Stimulated activated CD4-positive, alpha-beta T cell treated with anti-CD3 and anti-CD28 coated beads, Interleukin-15, amount 100 ng/mL, for 1 hour (primary cell): ENCODE measurements at regions not wholly inside any gene's neighbourhood (a gene's known extent, or its start where the extent isn't known, plus 50 kb on each side); places are given as distances from the start of the nearest gene placed in this dataset.

Experiments
- DNase-seq, 2 donors: peaks; one replicate each; pipeline ENCODE4 v3.0.0-alpha.2; 2020; ENCODE audit warnings: low read depth in 1 of 2, low spot score in 1 of 2

DNA sequence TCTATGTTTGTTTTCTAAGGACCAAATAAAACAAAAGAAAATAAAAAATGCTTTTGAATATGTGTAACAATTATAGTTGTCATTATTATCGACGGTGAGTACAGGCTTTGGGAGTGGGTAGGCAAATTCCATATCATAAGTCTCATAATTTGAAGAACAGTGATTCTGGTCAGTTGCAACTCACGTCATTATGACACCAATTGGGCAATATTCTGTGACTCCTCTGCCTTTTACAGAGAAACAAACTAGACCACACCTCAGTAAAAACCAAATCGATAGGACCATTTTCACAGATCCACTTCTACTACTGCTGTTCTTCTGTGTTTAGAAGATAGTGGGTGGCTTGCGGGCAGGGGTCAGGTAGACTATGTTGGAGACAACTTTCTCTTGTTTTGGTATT lies 250.1 kb downstream of the C4orf33 start:
- no peak for DNase-seq

DNA sequence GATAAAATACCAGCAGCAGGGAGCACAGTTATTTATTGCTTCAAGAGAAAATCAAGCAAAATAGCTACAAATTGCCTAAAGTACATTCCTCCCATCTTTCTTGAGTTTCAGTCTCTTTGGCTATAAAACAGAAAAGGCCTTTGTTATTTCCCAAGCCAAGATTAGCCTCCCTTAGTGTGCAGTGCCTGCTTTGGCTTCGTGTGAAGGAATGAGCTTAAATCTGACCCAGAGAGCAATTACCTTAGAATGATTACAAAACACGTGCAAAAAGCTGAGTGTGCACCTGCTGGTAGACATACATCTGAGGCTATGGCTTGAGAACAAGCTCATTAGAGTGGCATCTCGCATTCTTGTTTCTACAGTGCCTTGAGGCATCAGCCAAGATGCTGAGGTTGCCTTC lies 250.8 kb downstream of the C4orf33 start:
- no peak for DNase-seq

GRCh38 chr4:129350834-129351721 lies 255.1 kb downstream of the C4orf33 start:
- no peak for DNase-seq

DNA sequence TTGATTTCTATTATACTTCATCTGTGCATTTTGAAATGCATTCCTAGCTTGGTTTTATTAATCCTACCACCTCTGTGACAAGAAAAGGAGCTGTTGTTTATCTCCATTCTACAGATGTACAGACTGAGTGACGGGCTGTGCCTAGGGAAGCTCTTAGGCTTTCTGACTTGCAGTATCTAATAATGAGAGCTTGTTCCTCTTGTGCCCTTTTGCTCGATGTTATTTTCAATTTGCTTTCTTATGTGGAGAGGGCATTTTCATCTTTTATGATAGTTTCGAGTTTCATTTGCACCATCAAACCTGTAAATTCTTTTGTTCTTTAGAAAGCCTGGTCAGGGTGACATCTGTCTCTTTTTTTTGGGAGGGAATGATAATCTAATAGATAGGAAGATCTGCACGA lies 256.5 kb downstream of the C4orf33 start:
- DNase-seq = no peak

DNA sequence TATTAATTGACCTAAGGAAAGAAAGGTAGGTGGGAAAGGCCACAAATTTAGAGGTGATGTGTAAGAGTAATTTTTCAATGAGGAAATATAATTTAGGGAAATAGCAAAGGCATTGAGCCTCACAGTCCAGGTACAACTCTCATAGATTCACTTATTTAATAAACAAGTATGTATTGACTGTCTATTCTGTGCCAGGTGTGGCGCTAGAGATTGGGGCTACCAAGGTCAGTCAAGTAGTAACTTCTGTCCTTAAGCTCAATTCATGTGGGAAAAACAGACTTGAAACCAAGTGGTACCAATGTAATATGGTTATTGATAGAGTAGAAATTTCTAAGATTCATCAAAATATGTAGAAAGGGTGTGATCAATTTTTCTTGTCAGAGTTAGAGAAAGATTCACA lies 257.5 kb downstream of the C4orf33 start:
- DNase-seq = no peak

GRCh38 chr4:129355031-129355430 lies 259.1 kb downstream of the C4orf33 start:
- no peak for DNase-seq

GRCh38 chr4:129355516-129355915 lies 259.6 kb downstream of the C4orf33 start:
- DNase-seq = no peak

GRCh38 chr4:129358571-129358970 lies 262.6 kb downstream of the C4orf33 start:
- no peak for DNase-seq

GRCh38 chr4:129359461-129359860 lies 263.5 kb downstream of the C4orf33 start:
- no peak for DNase-seq

GRCh38 chr4:129362691-129363274 lies 266.8 kb downstream of the C4orf33 start:
- DNase-seq = no peak

DNA sequence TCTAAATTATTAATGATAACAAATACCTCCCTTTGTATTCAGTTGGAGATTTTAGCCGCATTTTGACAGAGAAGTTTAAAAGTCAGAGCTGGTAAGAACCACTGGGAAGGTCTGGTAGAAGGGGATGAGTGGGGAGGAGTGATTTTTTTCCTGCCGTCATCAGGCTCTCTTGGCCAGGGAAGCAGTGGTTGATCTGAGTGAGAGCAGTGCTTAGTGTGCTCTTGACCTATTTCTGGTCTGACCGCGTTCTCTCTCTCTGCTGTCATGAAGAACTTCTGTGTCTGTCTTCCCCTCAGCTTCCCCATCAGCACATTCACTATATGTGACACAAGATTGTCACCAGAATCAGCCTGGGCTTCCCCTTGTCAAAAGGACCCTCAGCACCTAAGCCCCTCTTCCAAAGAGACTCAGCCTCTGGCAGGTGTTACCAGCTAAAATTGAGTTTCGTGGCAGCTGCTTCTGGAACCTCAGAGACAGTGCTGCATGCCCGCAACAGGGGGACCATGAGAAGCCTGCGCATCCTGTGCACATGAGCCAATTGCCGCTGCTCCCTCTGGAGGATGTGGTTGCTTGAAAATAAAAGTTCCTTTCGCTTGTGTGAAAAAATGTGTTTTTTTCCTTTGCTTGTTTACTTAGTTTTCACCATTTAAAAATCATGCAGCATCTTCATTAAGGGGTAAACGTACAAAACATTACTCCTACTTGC lies 268.9 kb downstream of the C4orf33 start:
- no peak for DNase-seq

DNA sequence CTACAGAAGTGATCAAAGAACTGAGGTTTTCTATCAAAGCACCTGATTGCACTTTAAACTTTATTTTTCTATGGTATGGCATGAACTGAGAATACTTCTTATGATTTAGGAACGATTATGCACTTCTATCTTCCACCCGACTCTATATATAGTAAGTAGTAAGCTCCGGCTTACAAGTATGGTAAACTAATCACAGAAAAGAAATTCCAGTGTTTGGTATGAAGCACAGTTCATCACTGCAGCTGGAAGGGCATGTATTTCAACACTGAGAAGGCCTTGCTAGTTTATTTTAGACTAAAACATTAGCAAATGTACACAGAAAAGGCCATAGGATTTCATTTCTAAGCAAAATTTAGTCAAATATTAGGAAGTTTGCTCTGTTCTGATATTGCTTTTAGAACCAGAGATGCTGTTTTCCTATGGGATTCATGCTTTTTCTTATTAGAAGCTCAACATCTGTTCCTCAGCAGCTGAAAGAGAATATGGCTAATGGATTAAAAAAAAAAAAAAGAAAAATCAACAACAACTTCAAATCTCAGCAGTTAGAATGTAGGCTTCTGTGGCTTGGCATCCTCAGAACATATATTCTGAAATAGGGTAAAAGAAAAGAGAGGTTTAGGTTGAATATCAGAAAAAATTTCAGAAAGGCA lies 273.5 kb downstream of the C4orf33 start:
- DNase-seq = no peak

GRCh38 chr4:129371065-129371464 lies 275.1 kb downstream of the C4orf33 start:
- no peak for DNase-seq

GRCh38 chr4:129371926-129372325 lies 276.0 kb downstream of the C4orf33 start:
- no peak for DNase-seq

DNA sequence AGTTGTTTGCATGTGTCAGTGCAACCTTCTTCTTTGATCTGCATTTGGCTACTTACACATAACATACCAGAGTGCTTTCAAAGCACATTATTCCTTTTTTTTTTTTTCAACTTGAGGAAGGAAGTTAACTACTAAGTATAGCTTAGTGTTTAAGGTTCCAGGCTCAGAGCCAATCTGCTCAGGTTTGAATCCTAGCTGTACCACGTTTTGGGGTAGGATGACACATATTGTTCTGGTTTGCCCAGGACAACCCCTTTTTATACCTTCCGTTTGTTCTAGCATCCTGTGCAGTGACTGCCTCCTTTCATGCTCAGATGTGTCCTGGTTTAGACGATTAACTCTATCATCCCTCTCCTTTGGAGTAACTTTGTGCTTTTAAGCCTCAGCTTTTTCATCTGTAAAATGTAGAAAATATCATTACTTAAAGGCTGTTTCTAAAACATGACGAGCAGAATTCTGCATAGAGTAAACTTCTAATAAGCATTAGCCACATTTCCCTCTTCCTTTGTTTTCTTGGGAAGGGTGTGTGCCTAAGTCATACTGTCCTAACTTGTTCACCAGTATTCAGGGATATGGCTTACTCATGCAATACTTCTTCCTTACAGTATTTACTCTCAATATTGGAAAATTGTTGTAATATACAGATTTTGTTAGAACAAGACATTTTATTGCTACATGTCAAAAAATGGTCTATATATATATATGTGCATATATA lies 281.3 kb downstream of the C4orf33 start:
- no peak for DNase-seq

GRCh38 chr4:129378364-129378763 lies 282.4 kb downstream of the C4orf33 start:
- DNase-seq = no peak

DNA sequence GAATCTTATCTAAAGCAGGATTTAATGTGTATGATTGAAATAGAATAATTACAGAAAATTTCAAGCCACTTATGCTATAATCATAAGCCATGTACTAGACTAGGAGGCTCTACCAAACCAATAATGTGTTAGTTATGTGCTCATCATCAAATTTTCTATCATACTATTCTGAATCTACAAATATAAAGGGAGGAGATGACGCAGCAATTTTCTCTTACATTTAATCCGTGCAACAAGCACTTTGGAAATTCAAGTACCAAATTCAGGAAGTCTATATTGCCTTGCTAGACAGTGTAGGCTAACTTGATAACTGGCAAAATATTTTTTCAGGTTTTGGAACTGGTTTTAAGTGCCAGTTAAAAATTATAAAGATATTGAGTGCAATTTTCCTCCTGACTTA lies 283.5 kb downstream of the C4orf33 start:
- no peak for DNase-seq

GRCh38 chr4:129384974-129385373 lies 289.0 kb downstream of the C4orf33 start:
- no peak for DNase-seq

DNA sequence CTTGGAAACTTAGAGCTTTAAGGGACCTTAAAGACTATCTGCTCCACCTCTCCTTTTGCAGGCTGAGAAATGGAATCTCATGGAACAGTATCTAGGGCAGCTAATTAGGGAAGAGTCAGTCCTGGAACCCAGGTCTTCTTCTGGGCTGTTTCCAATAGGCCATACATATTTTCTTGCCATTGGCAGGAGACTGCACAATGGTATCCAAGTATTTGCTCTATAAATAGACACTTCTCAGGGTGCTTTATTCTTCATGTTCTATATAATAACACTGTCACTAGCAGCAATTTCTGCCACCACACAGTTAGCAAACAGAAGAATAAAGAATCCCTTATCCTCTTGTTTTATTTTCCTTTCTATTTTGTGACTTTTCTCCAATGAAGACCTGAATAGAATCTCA lies 291.7 kb downstream of the C4orf33 start:
- no peak for DNase-seq

- DNase-seq = no peak
Measured at GRCh38 chr4:129393976-129394375, 298.0 kb downstream of the C4orf33 start.

DNA sequence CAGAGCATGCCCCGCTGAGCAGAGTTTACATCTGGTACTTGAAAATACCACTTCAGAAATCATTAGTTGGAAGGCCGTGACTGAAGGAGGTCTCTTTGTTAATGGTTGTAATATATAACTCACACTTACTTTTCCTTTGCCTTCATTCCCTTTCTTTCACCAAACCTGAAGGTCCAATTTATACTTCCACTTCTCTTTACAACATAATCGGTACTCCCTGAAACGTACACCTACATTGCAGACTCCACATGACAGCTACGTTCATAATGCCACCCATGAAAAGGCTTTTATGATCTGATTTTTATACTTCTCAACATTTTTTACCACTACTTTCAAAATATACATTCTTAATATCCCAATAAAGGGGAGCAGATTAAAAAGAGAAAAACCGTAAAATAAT lies 298.7 kb downstream of the C4orf33 start:
- DNase-seq = no peak
